HepG2 (cell line): ENCODE measurements at regions not wholly inside any gene's neighbourhood (a gene's known extent, or its start where the extent isn't known, plus 50 kb on each side); places are given as distances from the start of the nearest gene placed in this dataset.

Experiments used
- ATAC-seq: fragments of 200-7000 bp; cut with Tn5 transposase; 3 replicates; pipeline ENCODE4 v1.9.1; 2020; ENCODE audit warnings: mild to moderate bottlenecking, moderate library complexity
- BruUV-seq: library from RNA; stranded (reverse); fragments of 400-500 nt; replicated peaks from 2 replicates; lab custom pipeline; 2021; lab: Mats Ljungman, UMichigan
- CTCF ChIA-PET: fragments of 300-600 bp; formaldehyde crosslinking; extraction: SDS; loops from one replicate; lab custom pipeline; 2021; ENCODE audit warnings: low total read pairs, inconsistent platforms, low intra/inter-chr PET ratio; lab: Yijun Ruan, JAX
- POLR2A ChIA-PET: fragments of 350-600 bp; sonication (Branson Sonifier 250); formaldehyde crosslinking; loops from one replicate; lab custom pipeline; 2020; ENCODE audit warnings: antibody characterized with exemption, inconsistent platforms; lab: Yijun Ruan, JAX
- DNase-seq: peaks from one replicate; pipeline ENCODE4 v3.0.0-alpha.2; 2015; ENCODE audit warnings: low spot score
- FAIRE-seq: peaks from 3 replicates; lab custom pipeline; 2011; peaks lifted over from hg19 to GRCh38; lab: Jason Lieb, UNC
- H2AFZ ChIP-seq: one replicate; pipeline ENCODE4 v1.6.1; 2011; ENCODE audit warnings: low read length, inconsistent platforms
- H3K27ac ChIP-seq: fragments of 300-600 bp; 3 replicates; pipeline ENCODE4 v1.8.0; 2011; ENCODE audit warnings: mixed run types, mild to moderate bottlenecking, mixed read lengths, low read length, inconsistent platforms; ENCODE audit not compliant: insufficient read depth; ENCODE audit errors: extremely low read length
- H3K27me3 ChIP-seq, 2 experiments: fragments of 200-600 bp in 1 of 2; 2 replicates in 1 of 2; 3 replicates in 1 of 2; pipeline versions ENCODE4 v1.6.0 to v1.8.0; 2011; ENCODE audit warnings: low read length in 2 of 2, mild to moderate bottlenecking in 2 of 2, moderate library complexity in 2 of 2, inconsistent platforms in 1 of 2; ENCODE audit not compliant: insufficient read depth in 2 of 2, control insufficient read depth in 1 of 2
- H3K36me3 ChIP-seq, 2 experiments: fragments of 200-600 bp in 1 of 2; replicated peaks in 1 of 2; 2 replicates in 1 of 2; 3 replicates in 1 of 2; pipeline versions ENCODE4 v1.5.1 to v1.8.0; 2011; ENCODE audit warnings: low read length in 2 of 2, inconsistent platforms in 1 of 2; ENCODE audit not compliant: insufficient read depth in 2 of 2, control insufficient read depth in 1 of 2
- H3K4me1 ChIP-seq: 2 replicates; pipeline ENCODE4 v1.5.1; 2012; ENCODE audit warnings: low read length, inconsistent platforms; ENCODE audit not compliant: insufficient read depth
- H3K4me2 ChIP-seq: 2 replicates; pipeline ENCODE4 v1.6.0; 2011; ENCODE audit warnings: low read depth, low read length, inconsistent platforms
- H3K4me3 ChIP-seq, 3 experiments: fragments of 200-600 bp in 1 of 3; sonication (generic), shearing (Covaris generic) in 1 of 3; replicated peaks in 1 of 3; 2 replicates each; pipeline ENCODE4 v1.5.1; 2011 to 2016; ENCODE audit warnings: low read length in 3 of 3, inconsistent platforms in 2 of 3, low read depth in 2 of 3, mild to moderate bottlenecking in 2 of 3, control low read depth in 1 of 3, mixed read lengths in 1 of 3; ENCODE audit not compliant: insufficient read depth in 1 of 3
- H3K79me2 ChIP-seq: one replicate; pipeline ENCODE4 v1.6.1; 2011; ENCODE audit warnings: low read length, inconsistent platforms; ENCODE audit not compliant: insufficient read depth
- H3K9ac ChIP-seq: 2 replicates; pipeline ENCODE4 v1.6.0; 2011; ENCODE audit warnings: mild to moderate bottlenecking, low read depth, low read length, inconsistent platforms; ENCODE audit not compliant: insufficient read depth
- H3K9me3 ChIP-seq: 2 replicates; pipeline ENCODE4 v1.5.1; 2012; ENCODE audit warnings: mild to moderate bottlenecking, low read length
- H4K20me1 ChIP-seq: 2 replicates; pipeline ENCODE4 v1.6.0; 2011; ENCODE audit warnings: inconsistent platforms, mild to moderate bottlenecking, low read length, moderate library complexity; ENCODE audit not compliant: insufficient read depth
- CENPX ChIP-seq: sonication (generic); formaldehyde crosslinking; IDR thresholded peaks from 2 replicates; pipeline ENCODE4 v1.9.0; 2021; ENCODE audit warnings: mild to moderate bottlenecking, missing genetic modification reagents, moderate library complexity
- ESRRA ChIP-seq: sonication (generic); formaldehyde crosslinking; IDR thresholded peaks from 2 replicates; pipeline ENCODE4 v1.5.1; 2020; ENCODE audit warnings: mild to moderate bottlenecking, low read depth, missing genetic modification reagents
- FOSL1 ChIP-seq: sonication (generic); formaldehyde crosslinking; IDR thresholded peaks from 2 replicates; pipeline ENCODE4 v1.9.0; 2021; ENCODE audit warnings: missing genetic modification reagents, borderline replicate concordance
- HNF1B ChIP-seq: sonication (generic); formaldehyde crosslinking; IDR thresholded peaks from 2 replicates; pipeline ENCODE4 v1.5.1; 2020; ENCODE audit warnings: mild to moderate bottlenecking, moderate library complexity, missing genetic modification reagents
- HNRNPLL ChIP-seq: fragments of 200-400 bp; formaldehyde crosslinking; IDR thresholded peaks from 2 replicates; pipeline ENCODE4 v1.6.1; 2017; ENCODE audit warnings: mild to moderate bottlenecking, low read depth, low read length; ENCODE audit not compliant: poor library complexity, severe bottlenecking
- MAFK ChIP-seq, 2 experiments: IDR thresholded peaks in 1 of 2; conservative IDR thresholded peaks in 1 of 2; 2 replicates each; pipeline ENCODE4 v1.6.1; 2011; ENCODE audit warnings: improper control_type of control experiment in 2 of 2, low read length in 2 of 2
- MBNL3 ChIP-seq: fragments of 250-450 bp; sonication (Bioruptor Pico); conservative IDR thresholded peaks from 2 replicates; pipeline ENCODE4 v1.8.0; 2022; ENCODE audit warnings: mild to moderate bottlenecking, inconsistent platforms
- SMARCE1 ChIP-seq: fragments of 450-650 bp; IDR thresholded peaks from 2 replicates; pipeline ENCODE4 v1.6.1; 2017; ENCODE audit warnings: borderline replicate concordance
- SRSF1 ChIP-seq: fragments of 200-400 bp; formaldehyde crosslinking; optimal IDR thresholded peaks from 2 replicates; pipeline ENCODE3; 2017; ENCODE audit warnings: mild to moderate bottlenecking, low read depth, low read length, moderate library complexity
- TBP ChIP-seq: sonication (generic); formaldehyde crosslinking; IDR thresholded peaks from 2 replicates; pipeline ENCODE4 v1.5.0; 2020; ENCODE audit warnings: missing genetic modification reagents
- WIZ ChIP-seq: sonication (generic); formaldehyde crosslinking; IDR thresholded peaks from 2 replicates; pipeline ENCODE4 v1.5.1; 2020; ENCODE audit warnings: mild to moderate bottlenecking, missing genetic modification reagents
- ZNF282 ChIP-seq: fragments of 450-650 bp; IDR thresholded peaks from 2 replicates; pipeline ENCODE4 v1.6.1; 2018; ENCODE audit not compliant: partially characterized antibody
- ZNF605 ChIP-seq: sonication (generic); formaldehyde crosslinking; IDR thresholded peaks from 2 replicates; pipeline ENCODE4 v1.8.0; 2022; ENCODE audit warnings: mild to moderate bottlenecking, missing genetic modification reagents
- ZNF770 ChIP-seq: sonication (generic); formaldehyde crosslinking; IDR thresholded peaks from 2 replicates; pipeline ENCODE4 v1.5.0; 2020; ENCODE audit warnings: mild to moderate bottlenecking, missing genetic modification reagents
- ZSCAN21 ChIP-seq: sonication (generic); formaldehyde crosslinking; IDR thresholded peaks from 2 replicates; pipeline ENCODE4 v1.8.0; 2022; ENCODE audit warnings: mild to moderate bottlenecking, missing genetic modification reagents, moderate library complexity, borderline replicate concordance
- WGBS: methylation state at CpG from one replicate; pipeline ENCODE4 v1.1.6; 2017; ENCODE audit warnings: low lambda C conversion rate; 5-methylcytosine and 5-hydroxymethylcytosine counted together
- in situ Hi-C: cut with HindIII; loops from 2 replicates; pipeline ENCODE4 v1.10.0; 2017; ENCODE audit warnings: low pct_unique_long_range_greater_than_20kb; ENCODE audit not compliant: extremely low pct_ligation_motif_present
- intact Hi-C: fragments of 100-400 bp; cut with micrococcal nuclease; formaldehyde crosslinking; loops from one replicate; pipeline ENCODE4 v1.10.0; 2022; ENCODE audit not compliant: unreplicated experiment

GRCh38 chr2:54061272-54061671 lies 54.1 kb upstream of the ACYP2 start:
- Histone ChIP-seq H3K27me3 (no peaks in the 10 kb centered on the region), H2AFZ (no peak overlapping the region), H3K79me2 (no peaks in the 10 kb centered on the region), H4K20me1 (no peaks in the 10 kb centered on the region), H3K36me3 (no peaks in the 10 kb centered on the region), H3K9me3 (peaks cover 5% of the 10 kb centered on the region; the same call in 1 of the 2 replicates), H3K4me3 (no peak overlapping the region), H3K4me2 (no peak overlapping the region), H3K9ac (no peak overlapping the region)
- no TSS peak for BruUV-seq
- ChIA-PET CTCF (no interaction called here), POLR2A (no interaction called here)
- 94% methylated on average over 1 of the region's 1 CpG for WGBS
- FAIRE-seq (no peak), DNase-seq (no peak), ATAC-seq (no peak)
- intact Hi-C loops, result no loop called here
- in situ Hi-C loops, result no loop called here
- TF ChIP-seq MAFK (conservative IDR thresholded peaks at IDR 0.05 in 1 of 2, IDR thresholded peaks at IDR 0.05 in 1 of 2; ENCODE audit: low read length in 2 of 2) (peak; percentile 25 to 27; a peak in 2 of 4 replicates), SRSF1 (no peak)
- TF ChIP-seq, all 625 proteins: peak for 1
- no peak overlapping the region for H3K27ac ChIP-seq
- no peaks in the 10 kb centered on the region for H3K4me1 ChIP-seq

GRCh38 chr2:54059986-54060385 lies 55.4 kb upstream of the ACYP2 start:
- Histone ChIP-seq H3K27ac (no peak overlapping the region), H3K36me3 (no peaks in the 10 kb centered on the region), H2AFZ (no peak overlapping the region), H3K27me3 (no peaks in the 10 kb centered on the region), H3K9me3 (peaks cover 5% of the 10 kb centered on the region; the same call in 1 of the 2 replicates), H3K79me2 (no peaks in the 10 kb centered on the region), H3K4me2 (no peak overlapping the region), H3K4me1 (no peaks in the 10 kb centered on the region), H4K20me1 (no peaks in the 10 kb centered on the region), H3K4me3 (no peak overlapping the region), H3K9ac (no peak overlapping the region)
- in situ Hi-C loops (no loop called here), intact Hi-C loops (no loop called here)
- POLR2A ChIA-PET, result no interaction called here
- CTCF ChIA-PET, result no interaction called here
- DNase-seq (no peak), FAIRE-seq (no peak), ATAC-seq (no peak)
- BruUV-seq, result no TSS peak
- WGBS, result 79% methylated on average over 1 of the region's 1 CpG
- no peak for TF ChIP-seq ZNF605 (CRISPR knock-in tag)
- no peak for TF ChIP-seq TBP (CRISPR knock-in tag)
- no peak for TF ChIP-seq MBNL3 (CRISPR knock-in tag)
- no peak for TF ChIP-seq ZNF282
- no peak for TF ChIP-seq ZSCAN21 (CRISPR knock-in tag)
- no peak for TF ChIP-seq ESRRA (CRISPR knock-in tag)
- no peak for TF ChIP-seq FOSL1 (CRISPR knock-in tag)
- TF ChIP-seq HNRNPLL, result no peak
- TF ChIP-seq WIZ (CRISPR knock-in tag), result no peak
- no peak for TF ChIP-seq HNF1B (CRISPR knock-in tag)
- TF ChIP-seq SMARCE1, result no peak
- no peak for TF ChIP-seq ZNF770 (CRISPR knock-in tag)
- TF ChIP-seq CENPX, result no peak
